A673 (cell line): ENCODE measurements at regions not wholly inside any gene's neighbourhood (a gene's known extent, or its start where the extent isn't known, plus 50 kb on each side); places are given as distances from the start of the nearest gene placed in this dataset.

ENCODE experiments used
- CTCF ChIP-seq: fragments of 300-800, 200-600 bp; sonication (generic); conservative IDR thresholded peaks from 2 replicates; pipeline ENCODE4 v1.5.1; 2017; ENCODE audit warnings: low read depth, mild to moderate bottlenecking, antibody characterized with exemption, low read length, moderate library complexity, mixed read lengths
- EZH2 ChIP-seq: fragments of 200-600 bp; sonication (generic); IDR thresholded peaks from 2 replicates; pipeline ENCODE4 v1.6.1; 2017; ENCODE audit warnings: borderline replicate concordance, low read depth, mild to moderate bottlenecking, mixed read lengths, antibody characterized with exemption, low read length; ENCODE audit not compliant: poor library complexity, severe bottlenecking

- TF ChIP-seq CTCF: no peak
- no peak for TF ChIP-seq EZH2
Measured at GRCh38 chr3:152760024-152760563, 74.8 kb upstream of the P2RY1 start.
